CD14-positive monocyte (primary cell): ENCODE measurements at regions not wholly inside any gene's neighbourhood (a gene's known extent, or its start where the extent isn't known, plus 50 kb on each side); places are given as distances from the start of the nearest gene placed in this dataset.

Experiments used
- DNase-seq, 3 donors: peaks; one replicate each; pipeline ENCODE4 v3.0.0-alpha.2; 2011 to 2022
- H2AFZ ChIP-seq: 2 replicates; pipeline ENCODE4 v1.6.0; 2012; ENCODE audit warnings: mild to moderate bottlenecking, low read depth, low read length, inconsistent platforms; ENCODE audit not compliant: insufficient read depth, poor library complexity, severe bottlenecking
- H3K27ac ChIP-seq, 2 donors: 1 replicate in 1 of 2; 2 replicates in 1 of 2; pipeline ENCODE4 v1.5.1; 2012 to 2013; ENCODE audit warnings: low read length in 2 of 2, control low read depth in 1 of 2, inconsistent platforms in 1 of 2, low read depth in 1 of 2, mild to moderate bottlenecking in 1 of 2
- H3K27me3 ChIP-seq, 2 donors: one replicate each; pipeline versions ENCODE4 v1.6.0 to v1.6.1; 2011 to 2013; ENCODE audit warnings: low read length in 2 of 2; ENCODE audit not compliant: control insufficient read depth in 2 of 2, insufficient read depth in 2 of 2
- H3K36me3 ChIP-seq, 2 donors: replicated peaks in 1 of 2; 1 replicate in 1 of 2; 2 replicates in 1 of 2; pipeline versions ENCODE4 v1.5.1 to v1.6.1; 2012 to 2013; ENCODE audit warnings: low read length in 2 of 2, control low read depth in 1 of 2, inconsistent platforms in 1 of 2, mild to moderate bottlenecking in 1 of 2; ENCODE audit not compliant: insufficient read depth in 2 of 2, control insufficient read depth in 1 of 2
- H3K4me1 ChIP-seq, 2 donors: 1 replicate in 1 of 2; 2 replicates in 1 of 2; pipeline versions ENCODE4 v1.5.1 to v1.6.1; 2012 to 2013; ENCODE audit warnings: low read length in 2 of 2, control low read depth in 1 of 2, inconsistent platforms in 1 of 2, mild to moderate bottlenecking in 1 of 2, moderate library complexity in 1 of 2; ENCODE audit not compliant: insufficient read depth in 2 of 2, control insufficient read depth in 1 of 2
- H3K4me2 ChIP-seq: replicated peaks from 2 replicates; pipeline ENCODE3; 2012; ENCODE audit warnings: low read length, moderate library complexity, mild to moderate bottlenecking; ENCODE audit not compliant: poor library complexity, severe bottlenecking; ENCODE audit errors: extremely low read depth
- H3K4me3 ChIP-seq, 3 experiments: fragments of 200-600 bp in 1 of 3; sonication (generic) in 1 of 3; replicated peaks in 1 of 3; 1 replicate in 2 of 3; 2 replicates in 1 of 3; pipeline ENCODE4 v1.5.1; 2011 to 2013; ENCODE audit warnings: low read length in 3 of 3, mild to moderate bottlenecking in 3 of 3, control low read depth in 2 of 3, low read depth in 2 of 3, inconsistent platforms in 1 of 3, moderate library complexity in 1 of 3
- H3K79me2 ChIP-seq: 2 replicates; pipeline ENCODE4 v1.6.0; 2012; ENCODE audit warnings: mild to moderate bottlenecking, control low read depth, inconsistent platforms, low read length, moderate library complexity; ENCODE audit not compliant: insufficient read depth
- H3K9ac ChIP-seq: 2 replicates; pipeline ENCODE4 v1.6.0; 2017; ENCODE audit warnings: low read length, mild to moderate bottlenecking; ENCODE audit not compliant: insufficient read depth, poor library complexity, severe bottlenecking
- H3K9me3 ChIP-seq, 2 donors: replicated peaks in 1 of 2; 1 replicate in 1 of 2; 2 replicates in 1 of 2; pipeline versions ENCODE4 v1.5.1 to v1.6.1; 2012 to 2013; ENCODE audit warnings: low read length in 2 of 2, control low read depth in 1 of 2; ENCODE audit not compliant: control insufficient read depth in 1 of 2, insufficient read depth in 1 of 2
- H4K20me1 ChIP-seq: 2 replicates; pipeline ENCODE4 v1.6.0; 2012; ENCODE audit warnings: mild to moderate bottlenecking, low read length, control low read depth, moderate library complexity; ENCODE audit not compliant: insufficient read depth
- H3K27ac Mint-ChIP-seq, 7 donors: one replicate each; pipeline ENCODE4 v1.8.0; 2020; ENCODE audit warnings: mild to moderate bottlenecking in 7 of 7, mixed read lengths in 7 of 7, moderate library complexity in 6 of 7, inconsistent platforms in 2 of 7
- H3K27me3 Mint-ChIP-seq, 3 donors: one replicate each; pipeline ENCODE4 v1.8.0; 2021 to 2022; ENCODE audit warnings: low read depth in 3 of 3, mild to moderate bottlenecking in 3 of 3, mixed read lengths in 3 of 3, moderate library complexity in 3 of 3, inconsistent platforms in 1 of 3
- H3K36me3 Mint-ChIP-seq, 2 donors: one replicate each; pipeline ENCODE4 v1.8.0; 2020; ENCODE audit warnings: mixed read lengths in 2 of 2, inconsistent platforms in 1 of 2, mild to moderate bottlenecking in 1 of 2
- H3K4me1 Mint-ChIP-seq: one replicate; pipeline ENCODE4 v1.8.0; 2020; ENCODE audit warnings: mild to moderate bottlenecking, mixed read lengths
- H3K4me3 Mint-ChIP-seq, 2 donors: one replicate each; pipeline ENCODE4 v1.8.0; 2020; ENCODE audit warnings: mild to moderate bottlenecking in 2 of 2, mixed read lengths in 2 of 2, moderate library complexity in 1 of 2
- H3K9me3 Mint-ChIP-seq, 7 donors: one replicate each; pipeline ENCODE4 v1.8.0; 2020 to 2022; ENCODE audit warnings: mixed read lengths in 7 of 7, mild to moderate bottlenecking in 6 of 7, moderate library complexity in 6 of 7, inconsistent platforms in 2 of 7
- CTCF ChIP-seq: fragments of 200-600 bp; IDR thresholded peaks from one replicate; pipeline ENCODE4 v1.8.0; 2022; ENCODE audit warnings: antibody characterized with exemption, mild to moderate bottlenecking
- WGBS: methylation state at CpG from one replicate; pipeline ENCODE4 v1.1.5; 2013; ENCODE audit warnings: missing lambda C conversion rate; ENCODE audit not compliant: insufficient coverage; 5-methylcytosine and 5-hydroxymethylcytosine counted together
- intact Hi-C, 2 donors: fragments of 100-400 bp; cut with micrococcal nuclease; formaldehyde crosslinking; loops; one replicate each; pipeline versions ENCODE4 v1.15.0 to v1.15.1; 2023

GRCh38 chr1:229726061-229726460 lies 100.0 kb downstream of the URB2 start:
- peaks cover 2 to 10% (median 6%) of the 10 kb centered on the region in 7 donors for H3K9me3 Mint-ChIP-seq
- Histone ChIP-seq H2AFZ (no peak overlapping the region), H3K27me3 (no peaks in the 10 kb centered on the region), H3K9ac (no peak overlapping the region), H3K4me2 (no peak overlapping the region), H3K27ac (no peak overlapping the region), H3K36me3 (no peaks in the 10 kb centered on the region), H3K79me2 (no peaks in the 10 kb centered on the region), H3K4me1 (peaks cover 0 to 4% of the 10 kb centered on the region in 2 donors), H3K9me3 (peaks cover 2 to 6% of the 10 kb centered on the region in 2 donors), H3K4me3 (no peak overlapping the region), H4K20me1 (no peaks in the 10 kb centered on the region)
- 95% methylated on average over 2 of the region's 3 CpGs for WGBS
- H3K36me3 Mint-ChIP-seq, result no peaks in the 10 kb centered on the region
- peaks cover 7% of the 10 kb centered on the region for H3K4me1 Mint-ChIP-seq
- H3K27ac Mint-ChIP-seq, result no peak overlapping the region
- no peak for TF ChIP-seq CTCF
- peaks cover 0 to 3% (median 3%) of the 10 kb centered on the region in 3 donors for H3K27me3 Mint-ChIP-seq
- DNase-seq, result no peak
- no peak overlapping the region for H3K4me3 Mint-ChIP-seq
- intact Hi-C loops, result no loop called here

- Mint-ChIP-seq H3K36me3 (no peaks in the 10 kb centered on the region), H3K4me3 (no peak overlapping the region), H3K27ac (no peak overlapping the region), H3K9me3 (peaks cover 0 to 2% (median 0%) of the 10 kb centered on the region in 7 donors), H3K4me1 (peaks cover 7% of the 10 kb centered on the region), H3K27me3 (peaks cover 3% of the 10 kb centered on the region in 3 donors)
- Histone ChIP-seq H3K9me3 (no peaks in the 10 kb centered on the region), H3K4me3 (no peak overlapping the region), H3K36me3 (no peaks in the 10 kb centered on the region), H3K27ac (no peak overlapping the region), H3K79me2 (no peaks in the 10 kb centered on the region), H3K4me2 (no peak overlapping the region), H3K27me3 (no peaks in the 10 kb centered on the region), H2AFZ (no peak overlapping the region), H3K9ac (no peak overlapping the region), H3K4me1 (peaks cover 0 to 4% of the 10 kb centered on the region in 2 donors), H4K20me1 (no peaks in the 10 kb centered on the region)
- intact Hi-C loops, result no loop called here
- no peak for TF ChIP-seq CTCF
- DNase-seq, result no peak
Observed at GRCh38 chr1:229729916-229730315, 103.9 kb downstream of the URB2 start.
